ENCODE measurements at regions not wholly inside any gene's neighbourhood (a gene's known extent, or its start where the extent isn't known, plus 50 kb on each side); places are given as distances from the start of the nearest gene placed in this dataset.

- CTCF ChIA-PET: no interaction called here
- TF ChIP-seq CTCF (IDR thresholded peaks at IDR 0.05; ENCODE audit: insufficient read depth, low read depth, low read length): no peak
- H3K27me3 ChIP-seq (ENCODE audit: control insufficient read depth, insufficient read depth, low read length): no peaks in the 10 kb centered on the region
- POLR2A ChIA-PET: no interaction called here
- DNase-seq (ENCODE audit: low read depth): no peak
- H3K4me3 ChIP-seq (ENCODE audit: low read depth, low read length): no peak overlapping the region
- H3K36me3 ChIP-seq (ENCODE audit: control insufficient read depth, insufficient read depth, low read length): no peaks in the 10 kb centered on the region
These were observed 325.5 kb downstream of the ZNF608 start for GRCh38 chr5:124420952-124421351.

GRCh38 chr5:124419531-124419930 lies 326.9 kb downstream of the ZNF608 start:
- DNase-seq (ENCODE audit: low read depth): no peak
- Histone ChIP-seq H3K36me3 (ENCODE audit: control insufficient read depth, insufficient read depth, low read length) (no peaks in the 10 kb centered on the region), H3K27me3 (ENCODE audit: control insufficient read depth, insufficient read depth, low read length) (no peaks in the 10 kb centered on the region), H3K4me3 (ENCODE audit: low read depth, low read length) (no peak overlapping the region)
- TF ChIP-seq CTCF (IDR thresholded peaks at IDR 0.05; ENCODE audit: insufficient read depth, low read depth, low read length): no peak
- CTCF ChIA-PET: no interaction called here
- POLR2A ChIA-PET: no interaction called here

GRCh38 chr5:124418390-124418789 lies 328.0 kb downstream of the ZNF608 start:
- ChIA-PET POLR2A (no interaction called here), CTCF (no interaction called here)
- Histone ChIP-seq H3K27me3 (ENCODE audit: control insufficient read depth, insufficient read depth, low read length) (no peaks in the 10 kb centered on the region), H3K36me3 (ENCODE audit: control insufficient read depth, insufficient read depth, low read length) (no peaks in the 10 kb centered on the region), H3K4me3 (ENCODE audit: low read depth, low read length) (no peak overlapping the region)
- no peak for DNase-seq (ENCODE audit: low read depth)
- no peak for TF ChIP-seq CTCF (IDR thresholded peaks at IDR 0.05; ENCODE audit: insufficient read depth, low read depth, low read length)

- DNase-seq (ENCODE audit: low read depth): no peak
- no peaks in the 10 kb centered on the region for H3K27me3 ChIP-seq (ENCODE audit: control insufficient read depth, insufficient read depth, low read length)
- CTCF ChIA-PET: no interaction called here
- POLR2A ChIA-PET: no interaction called here
- H3K4me3 ChIP-seq (ENCODE audit: low read depth, low read length): no peak overlapping the region
- no peaks in the 10 kb centered on the region for H3K36me3 ChIP-seq (ENCODE audit: control insufficient read depth, insufficient read depth, low read length)
- TF ChIP-seq CTCF (IDR thresholded peaks at IDR 0.05; ENCODE audit: insufficient read depth, low read depth, low read length): no peak
These were observed 329.2 kb downstream of the ZNF608 start for GRCh38 chr5:124417196-124417595.

DNA sequence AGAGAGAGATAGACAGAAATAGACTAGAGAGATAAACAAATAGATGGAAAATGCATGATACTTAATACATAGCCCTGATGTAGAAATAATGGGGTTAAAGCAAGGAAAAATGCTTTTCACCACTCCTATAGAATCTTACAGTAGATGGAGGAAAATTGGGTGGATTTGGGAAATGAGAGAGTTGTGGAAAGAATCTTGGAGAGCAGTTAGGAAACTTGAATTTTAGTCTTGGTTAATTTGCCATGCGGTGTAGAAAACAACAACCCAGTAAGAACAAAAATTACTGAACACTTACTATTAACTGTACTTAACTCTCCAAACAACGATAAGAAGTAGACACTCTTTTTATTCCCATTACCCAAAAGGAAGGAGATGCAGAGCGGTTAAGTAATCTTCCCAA lies 329.8 kb downstream of the ZNF608 start:
- Histone ChIP-seq H3K27me3 (ENCODE audit: control insufficient read depth, insufficient read depth, low read length) (no peaks in the 10 kb centered on the region), H3K36me3 (ENCODE audit: control insufficient read depth, insufficient read depth, low read length) (no peaks in the 10 kb centered on the region), H3K4me3 (ENCODE audit: low read depth, low read length) (no peak overlapping the region)
- no peak for TF ChIP-seq CTCF (IDR thresholded peaks at IDR 0.05; ENCODE audit: insufficient read depth, low read depth, low read length)
- no peak for DNase-seq (ENCODE audit: low read depth)
- ChIA-PET POLR2A (no interaction called here), CTCF (no interaction called here)
